GM12873 (cell line): ENCODE measurements at regions not wholly inside any gene's neighbourhood (a gene's known extent, or its start where the extent isn't known, plus 50 kb on each side); places are given as distances from the start of the nearest gene placed in this dataset.

ENCODE experiments used
- TF ChIP-seq, protein P1 (sequence below): IDR thresholded peaks from 2 replicates; pipeline ENCODE4 v1.5.1; 2012; ENCODE audit warnings: low read depth, mild to moderate bottlenecking, moderate library complexity, low read length, control low read depth; ENCODE audit not compliant: insufficient read depth; ENCODE audit errors: missing control alignments

DNA sequence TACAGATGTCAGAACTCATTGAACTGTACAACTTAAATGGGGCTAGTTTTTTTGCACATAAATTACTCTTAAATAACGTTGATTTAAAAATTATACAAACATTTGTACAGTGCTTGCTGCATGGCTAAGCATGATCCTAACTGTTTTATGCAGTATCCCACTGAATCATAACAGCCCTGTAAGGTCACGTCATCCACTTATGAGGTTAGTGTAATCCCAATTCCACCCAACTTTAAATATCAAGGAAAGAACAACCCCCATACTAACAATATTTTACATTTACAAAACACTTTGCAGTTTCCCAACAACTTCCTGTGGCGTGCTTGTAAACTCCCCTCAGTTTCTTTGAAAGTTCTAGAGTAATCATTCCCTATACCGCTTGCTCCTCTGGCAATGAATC, 190.1 kb upstream of the SALL1 start:
- TF ChIP-seq, protein P1, sequence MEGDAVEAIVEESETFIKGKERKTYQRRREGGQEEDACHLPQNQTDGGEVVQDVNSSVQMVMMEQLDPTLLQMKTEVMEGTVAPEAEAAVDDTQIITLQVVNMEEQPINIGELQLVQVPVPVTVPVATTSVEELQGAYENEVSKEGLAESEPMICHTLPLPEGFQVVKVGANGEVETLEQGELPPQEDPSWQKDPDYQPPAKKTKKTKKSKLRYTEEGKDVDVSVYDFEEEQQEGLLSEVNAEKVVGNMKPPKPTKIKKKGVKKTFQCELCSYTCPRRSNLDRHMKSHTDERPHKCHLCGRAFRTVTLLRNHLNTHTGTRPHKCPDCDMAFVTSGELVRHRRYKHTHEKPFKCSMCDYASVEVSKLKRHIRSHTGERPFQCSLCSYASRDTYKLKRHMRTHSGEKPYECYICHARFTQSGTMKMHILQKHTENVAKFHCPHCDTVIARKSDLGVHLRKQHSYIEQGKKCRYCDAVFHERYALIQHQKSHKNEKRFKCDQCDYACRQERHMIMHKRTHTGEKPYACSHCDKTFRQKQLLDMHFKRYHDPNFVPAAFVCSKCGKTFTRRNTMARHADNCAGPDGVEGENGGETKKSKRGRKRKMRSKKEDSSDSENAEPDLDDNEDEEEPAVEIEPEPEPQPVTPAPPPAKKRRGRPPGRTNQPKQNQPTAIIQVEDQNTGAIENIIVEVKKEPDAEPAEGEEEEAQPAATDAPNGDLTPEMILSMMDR = no peak

DNA sequence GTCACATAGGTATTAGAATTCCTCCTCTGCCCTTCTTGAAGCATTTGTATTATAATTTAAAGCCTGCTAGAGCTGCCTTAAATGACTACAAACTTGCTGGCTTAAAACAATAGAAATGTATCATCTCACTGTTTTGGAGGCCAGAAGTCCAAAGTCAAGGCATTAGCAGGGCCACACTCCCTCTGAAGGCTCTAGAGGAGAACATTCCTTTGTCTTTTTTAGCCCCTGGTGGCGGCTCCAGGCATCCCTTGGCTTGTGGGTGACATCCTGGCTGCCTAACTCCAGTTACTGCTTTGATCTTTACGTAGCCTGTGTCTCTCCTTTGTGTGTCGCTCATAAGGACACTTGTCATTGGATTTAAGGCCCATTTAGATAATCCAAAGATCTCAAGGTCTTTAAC, 186.6 kb upstream of the SALL1 start:
- TF ChIP-seq, protein P1 = peak; percentile 7

DNA sequence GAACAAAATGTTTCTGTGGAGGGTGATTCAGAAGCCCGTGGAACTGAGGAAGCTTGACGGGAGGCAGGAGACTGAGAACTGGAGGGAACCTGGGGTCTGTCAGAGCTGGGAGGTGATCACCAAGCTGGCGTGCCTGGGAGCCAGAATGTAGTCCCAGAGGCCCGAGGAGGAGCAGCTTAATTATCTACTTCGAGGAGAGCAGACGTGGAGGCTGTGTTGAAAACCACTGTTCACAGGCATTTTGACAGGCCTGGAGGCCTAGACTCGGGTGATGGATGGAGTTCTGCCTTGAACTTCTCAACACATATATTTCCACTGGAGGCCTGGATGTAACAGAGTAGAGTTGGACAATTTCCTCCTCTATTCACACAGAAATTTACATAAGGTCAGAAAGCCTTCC, 177.7 kb upstream of the SALL1 start:
- TF ChIP-seq, protein P1 = no peak

DNA sequence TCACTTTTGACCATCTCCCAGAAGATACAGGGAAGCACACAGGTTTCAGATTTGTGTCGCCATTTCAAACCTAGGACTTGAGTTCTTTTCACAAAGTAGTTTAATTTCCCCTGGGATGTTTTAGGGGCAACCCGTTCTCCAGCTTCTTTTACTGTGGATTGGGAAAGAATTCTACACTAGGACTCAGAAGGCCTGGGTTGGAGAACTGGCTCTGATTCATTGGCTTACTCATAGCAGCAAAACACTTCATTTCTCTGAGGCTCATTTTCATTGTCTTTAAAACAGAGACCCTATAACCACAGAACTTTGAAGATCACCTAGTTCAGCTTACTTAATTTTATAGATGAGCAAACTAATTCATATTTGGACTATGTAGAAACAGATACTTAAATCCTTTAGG, 175.9 kb upstream of the SALL1 start:
- TF ChIP-seq, protein P1 = no peak

DNA sequence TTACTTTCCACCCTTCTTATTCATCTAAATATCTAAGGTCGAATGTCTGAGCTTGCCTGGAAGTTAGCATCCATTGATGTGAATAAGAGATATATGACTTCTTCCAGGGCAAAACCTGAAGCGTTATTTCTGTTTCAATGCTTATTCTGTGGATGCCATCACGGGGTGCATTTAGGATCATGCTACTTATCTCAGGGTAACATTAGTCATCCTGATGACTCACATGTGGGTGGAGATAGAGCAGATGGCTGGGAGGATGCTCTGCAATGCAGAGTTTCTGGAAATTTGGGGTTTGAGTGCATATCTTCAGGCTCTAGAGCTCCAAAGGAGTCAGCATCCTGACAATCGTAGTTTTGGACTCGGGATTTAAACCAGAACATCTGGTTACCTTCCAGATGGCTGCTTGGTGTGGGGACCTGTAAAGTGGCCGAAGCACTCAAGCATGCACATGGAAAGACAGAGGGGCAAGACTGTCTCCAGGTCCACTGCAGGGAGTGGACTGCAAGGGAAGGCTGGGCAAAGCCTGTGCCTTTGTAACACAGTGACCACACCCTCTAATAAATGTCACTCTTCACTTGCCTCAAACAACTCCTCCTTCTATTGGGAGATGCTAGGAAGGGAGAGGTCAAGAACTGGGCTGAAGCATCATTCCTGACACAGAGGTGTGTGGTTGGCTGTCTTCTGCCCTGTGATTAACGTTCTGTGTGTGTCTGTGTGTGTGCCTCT, 175.2 kb upstream of the SALL1 start:
- TF ChIP-seq, protein P1 = no peak

DNA sequence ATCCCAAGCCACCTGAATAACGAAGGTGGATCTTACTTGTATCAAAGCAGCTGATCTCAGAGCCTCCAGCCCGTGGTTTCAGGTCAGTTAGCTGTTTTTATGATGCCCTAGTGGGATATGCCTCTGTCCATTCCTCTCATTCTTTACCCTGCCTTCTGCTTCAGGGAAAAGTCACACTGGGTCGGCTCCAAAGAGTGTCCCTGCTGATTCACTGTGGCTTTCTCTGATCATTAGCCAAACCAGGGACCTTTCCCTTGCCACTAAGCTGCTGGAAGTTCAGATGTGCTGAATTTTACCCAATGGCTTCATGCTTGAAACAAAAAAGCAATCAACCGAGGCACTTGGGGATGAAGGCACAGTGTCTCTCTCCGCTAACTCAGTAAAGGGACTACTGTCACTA, 170.2 kb upstream of the SALL1 start:
- TF ChIP-seq, protein P1 = no peak

DNA sequence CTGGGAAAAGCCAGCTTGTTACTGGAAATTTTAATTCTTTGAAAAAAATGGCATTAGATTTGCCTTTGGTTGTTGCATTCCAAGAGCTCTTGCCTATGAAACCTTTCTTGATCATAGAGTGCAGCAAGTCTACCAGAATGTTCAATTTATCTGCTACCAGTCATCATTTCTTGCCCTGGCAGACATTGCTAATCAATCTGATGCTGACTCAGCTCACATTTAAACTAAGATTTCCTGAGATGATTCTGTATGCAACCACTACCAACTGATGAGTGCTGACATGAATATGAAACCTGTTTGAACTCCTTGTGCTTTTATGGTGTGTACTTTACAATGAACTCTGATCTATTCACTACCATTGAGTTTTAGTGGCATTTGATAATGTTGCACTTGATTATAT, 166.5 kb upstream of the SALL1 start:
- TF ChIP-seq, protein P1 = no peak
